Hematopoietic multipotent progenitor cell treated with erythropoietin and hydrocortisone succinate and interleukin-3 and kit ligand, for 6 days (in vitro differentiated cells): ENCODE measurements at regions not wholly inside any gene's neighbourhood (a gene's known extent, or its start where the extent isn't known, plus 50 kb on each side); places are given as distances from the start of the nearest gene placed in this dataset.

Experiments used
- DNase-seq: peaks from one replicate; pipeline ENCODE4 v3.0.0-alpha.2; 2015

DNA sequence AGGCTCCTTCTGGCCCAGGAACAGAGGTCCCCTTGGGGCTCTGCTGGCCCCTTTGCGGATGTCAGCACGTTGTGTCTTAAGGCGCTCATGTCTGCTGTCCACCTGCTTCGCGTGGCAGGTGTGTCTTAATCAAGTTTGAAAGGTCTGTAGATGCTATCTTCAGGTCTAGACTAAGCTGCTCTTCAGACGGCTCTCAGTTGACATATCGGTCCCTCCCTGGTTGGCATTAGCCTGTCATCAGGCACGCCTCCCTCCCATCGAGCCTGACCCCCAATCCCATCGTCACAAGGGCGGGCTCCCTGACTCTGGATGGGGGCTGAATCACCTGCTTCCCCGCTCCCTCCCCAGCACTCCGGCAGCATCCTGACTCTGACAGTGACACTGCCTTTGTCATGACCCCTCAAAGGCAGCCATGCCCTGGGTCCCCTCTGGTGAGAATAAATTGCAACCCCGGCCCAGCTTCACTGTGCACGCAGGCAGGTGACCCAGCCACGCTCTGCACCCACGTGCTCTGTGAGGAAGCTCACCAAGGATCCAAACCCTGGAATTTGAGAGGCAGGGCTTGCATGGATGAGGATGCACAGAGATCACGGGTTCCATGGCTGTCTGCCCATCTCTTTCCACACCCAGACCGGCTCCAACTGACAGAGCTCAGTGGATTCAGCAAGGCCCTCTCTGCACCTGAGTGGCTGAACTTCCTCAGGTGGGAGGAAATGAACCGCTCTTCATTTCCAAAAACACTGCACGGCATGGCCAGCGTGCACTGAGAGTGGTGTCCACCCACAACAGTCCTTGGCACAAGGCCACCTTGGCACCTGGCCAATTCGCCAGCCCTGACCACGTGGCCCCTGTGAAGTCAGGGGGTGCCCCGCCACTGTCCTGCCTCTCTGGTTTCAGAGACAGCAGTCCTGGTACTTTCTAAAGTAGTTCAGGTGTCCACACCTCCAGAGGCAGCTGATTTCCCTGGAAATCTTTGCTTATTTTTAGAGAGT is 110.2 kb upstream of the GPC1 start:
- DNase-seq: no peak

DNA sequence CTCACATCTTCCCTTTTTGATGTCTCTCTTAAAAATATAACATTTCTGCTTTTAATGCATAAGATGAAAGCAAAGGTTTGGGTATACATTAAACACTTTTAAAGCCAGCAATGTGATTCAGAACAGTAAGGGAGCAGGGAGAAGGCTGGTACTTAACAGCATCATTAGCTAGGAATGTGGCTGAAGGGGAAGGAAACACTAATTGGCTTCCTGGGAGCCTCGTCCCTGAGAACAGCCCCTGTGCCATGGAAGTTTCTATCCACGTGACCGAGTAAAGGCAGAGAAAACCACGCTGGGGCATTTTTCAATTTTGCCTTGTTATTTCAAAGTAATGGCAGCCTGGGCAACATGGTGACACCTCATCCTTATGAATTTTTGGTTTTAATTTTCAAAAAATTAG is 109.2 kb upstream of the GPC1 start:
- DNase-seq: no peak

DNA sequence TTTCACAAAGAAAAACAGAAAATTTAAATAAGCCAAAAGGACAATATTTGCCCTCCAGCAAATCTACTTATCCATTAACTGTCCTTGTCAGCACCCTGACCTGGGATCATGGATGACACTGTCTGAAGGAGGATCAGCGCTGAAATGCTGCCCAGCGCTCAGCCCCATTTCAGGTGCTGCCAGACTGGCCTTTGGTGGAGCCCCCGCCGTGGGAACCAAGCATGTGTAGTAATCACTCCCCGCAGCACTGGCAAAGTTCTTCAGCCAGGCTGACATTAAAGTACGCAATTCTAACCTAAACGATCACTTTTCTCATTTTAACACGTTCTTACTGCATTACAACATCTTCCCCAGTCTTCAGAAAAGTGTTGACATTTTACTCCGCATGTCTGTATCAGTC is 108.6 kb upstream of the GPC1 start:
- DNase-seq: no peak

DNA sequence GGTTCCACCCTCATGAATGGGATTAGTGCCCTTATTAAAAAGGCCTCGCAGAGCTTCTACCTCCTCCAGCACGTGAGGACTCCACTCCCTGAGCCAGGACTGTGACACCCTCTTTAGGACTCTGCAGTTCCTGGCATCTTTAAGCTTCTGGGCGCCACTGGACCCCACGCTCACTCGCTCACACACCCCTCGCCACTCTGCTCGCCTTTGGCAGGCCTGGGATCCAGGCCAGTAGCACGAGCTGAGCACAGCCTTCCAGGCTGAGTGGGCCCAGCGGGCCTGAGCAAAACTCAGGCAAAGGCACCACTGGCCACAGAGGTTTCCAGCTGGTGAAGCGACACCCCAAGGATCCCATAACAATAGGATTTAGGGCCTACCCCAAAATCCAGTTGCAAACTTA is 107.9 kb upstream of the GPC1 start:
- no peak for DNase-seq

DNA sequence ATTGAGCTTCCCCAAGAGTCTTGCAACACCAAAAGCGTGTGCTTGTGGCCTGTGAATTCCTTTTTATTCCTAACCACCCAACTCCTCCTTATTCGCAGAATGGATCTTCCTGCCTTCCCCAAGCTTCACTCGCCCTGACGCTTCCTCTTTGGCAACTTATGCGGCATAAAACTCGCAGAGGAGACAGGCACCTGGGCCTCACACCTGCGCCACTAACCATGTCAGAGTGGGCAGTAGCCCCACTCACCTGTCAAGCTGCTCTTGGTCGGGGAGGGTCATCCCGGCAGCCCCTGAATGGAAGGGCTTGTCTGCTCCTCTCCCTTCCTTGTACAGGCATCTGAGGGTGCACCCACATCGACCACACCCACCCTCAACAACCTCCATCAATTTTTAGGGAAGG is 106.9 kb upstream of the GPC1 start:
- no peak for DNase-seq

DNA sequence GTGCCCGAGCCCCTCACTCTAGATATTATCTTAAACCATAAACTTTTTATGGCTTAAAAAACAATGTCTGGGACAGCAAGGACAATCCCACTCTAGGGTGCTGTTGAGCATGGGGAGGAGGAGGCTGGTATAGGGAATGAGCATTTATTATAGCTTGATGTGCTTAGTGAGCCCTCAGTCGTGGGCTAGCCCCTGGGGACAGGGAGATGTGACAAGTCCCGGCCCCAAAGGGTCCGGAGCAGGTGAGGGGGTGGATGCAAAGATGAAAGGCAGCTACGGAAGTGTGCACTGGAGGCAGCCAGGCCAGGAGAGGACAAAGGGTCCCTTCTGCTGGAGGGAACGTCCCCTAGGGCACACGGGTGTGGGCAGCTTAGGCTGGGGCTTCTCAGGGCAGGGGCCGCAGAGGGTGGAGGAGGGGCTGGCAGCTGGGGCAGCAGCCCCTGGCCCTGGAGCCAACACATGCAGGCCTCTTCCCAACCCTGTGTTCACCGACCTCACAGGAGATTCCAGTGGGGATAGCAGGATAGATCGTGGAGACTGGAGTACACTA is 106.3 kb upstream of the GPC1 start:
- DNase-seq: no peak

DNA sequence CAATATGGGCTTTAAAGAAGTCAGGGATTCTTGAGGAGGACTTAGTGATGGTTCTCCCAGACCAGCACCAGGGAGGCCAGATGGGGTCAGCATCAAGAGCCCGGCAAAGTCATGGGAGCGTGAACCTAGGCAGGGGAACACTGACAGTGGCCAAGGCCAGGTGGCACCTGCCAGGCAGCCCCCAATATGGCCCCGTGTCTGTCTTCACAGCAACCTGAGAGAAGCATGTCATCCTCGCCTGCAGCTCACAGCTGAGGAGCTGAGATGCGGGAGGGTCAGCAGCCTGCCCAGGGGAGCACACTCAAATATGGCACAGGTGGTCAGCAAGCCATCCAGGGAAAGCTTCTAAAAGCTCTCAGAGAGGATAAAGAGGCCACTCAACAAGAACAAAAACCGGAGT is 105.7 kb upstream of the GPC1 start:
- DNase-seq: no peak

DNA sequence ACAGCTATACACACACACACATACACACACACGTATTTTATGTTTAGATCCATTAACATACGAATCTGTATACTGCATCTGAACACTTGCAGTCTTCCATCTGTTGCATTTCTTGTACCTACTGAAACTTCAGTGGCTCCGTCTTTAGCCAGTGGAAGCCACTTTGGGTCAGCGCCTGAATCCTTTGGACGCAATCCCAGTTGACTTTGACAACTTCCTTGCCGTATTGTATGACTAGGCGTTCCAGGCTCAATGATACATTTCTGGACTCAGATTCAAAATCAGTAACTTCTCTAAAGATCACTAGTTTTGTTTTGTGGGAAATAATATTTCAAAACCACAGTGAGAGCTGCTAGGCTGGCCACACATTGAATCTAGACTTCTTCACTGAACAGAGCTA is 101.5 kb upstream of the GPC1 start:
- DNase-seq: no peak

DNA sequence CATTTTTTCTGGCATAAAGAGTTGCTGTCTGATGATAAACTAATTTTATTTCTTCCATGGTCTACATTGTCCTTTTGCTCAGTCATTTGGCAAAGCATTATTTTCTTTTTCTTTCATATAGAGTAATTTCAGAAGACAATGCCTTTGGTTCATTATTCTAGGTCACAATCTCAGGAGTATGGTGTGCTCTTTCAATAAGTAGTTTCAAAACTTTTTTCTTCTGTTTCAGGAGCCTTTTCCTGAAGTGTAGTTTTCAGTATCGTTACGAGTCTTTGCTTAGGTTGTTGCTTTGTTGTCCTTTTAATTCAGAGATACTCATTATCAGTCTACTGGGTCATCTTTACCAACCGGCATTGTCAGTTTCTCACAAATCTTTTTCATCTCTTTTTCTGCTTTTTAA is 100.4 kb upstream of the GPC1 start:
- DNase-seq: no peak

DNA sequence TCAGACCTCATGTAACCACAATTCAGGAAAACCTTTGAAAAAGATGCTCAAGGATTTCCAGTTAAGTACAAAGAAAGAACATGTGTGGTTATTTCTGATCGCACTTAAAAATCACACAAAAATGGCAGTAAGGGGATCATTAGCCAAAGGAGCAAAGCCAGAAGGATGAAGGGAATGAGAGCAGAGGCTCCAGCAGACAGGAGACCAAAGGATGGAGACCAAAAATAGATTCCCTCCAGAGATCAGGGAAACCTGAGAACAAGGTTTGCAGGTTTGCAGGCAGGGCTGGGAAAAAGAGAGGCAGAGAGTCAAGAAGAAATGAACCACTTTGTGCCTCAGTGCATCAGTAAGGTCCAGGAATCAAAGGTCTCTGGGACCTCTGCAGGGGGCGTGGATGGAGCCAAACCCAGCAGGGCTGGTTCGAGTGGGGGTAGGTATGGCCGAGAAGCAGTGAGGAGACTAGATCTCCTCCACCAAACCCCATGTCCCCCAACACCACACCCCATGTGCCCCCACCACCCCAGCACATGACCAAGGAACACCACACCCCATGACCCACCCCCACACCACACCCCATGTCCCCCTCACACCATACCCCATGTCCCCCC is 98.5 kb upstream of the GPC1 start:
- DNase-seq: no peak

DNA sequence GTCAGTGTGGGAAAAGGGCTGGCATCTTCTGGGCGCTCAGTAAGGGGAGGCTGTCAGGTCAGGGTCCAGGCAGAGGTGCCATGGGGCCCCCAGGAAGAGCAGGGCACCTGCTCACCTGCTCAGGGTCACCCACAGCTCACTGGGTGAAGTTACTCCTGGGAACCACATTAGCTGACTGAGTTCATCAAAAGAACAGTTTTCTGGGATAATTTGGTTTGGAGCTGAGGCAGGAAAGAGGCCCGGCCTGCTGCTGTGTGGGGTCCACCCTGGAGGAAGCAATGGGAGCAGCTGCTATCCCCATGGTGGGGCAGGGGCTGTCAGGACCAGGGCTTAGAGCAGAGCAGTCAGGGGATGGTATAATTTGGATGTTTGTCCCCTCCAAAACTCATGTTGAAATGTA is 97.2 kb upstream of the GPC1 start:
- DNase-seq: no peak

DNA sequence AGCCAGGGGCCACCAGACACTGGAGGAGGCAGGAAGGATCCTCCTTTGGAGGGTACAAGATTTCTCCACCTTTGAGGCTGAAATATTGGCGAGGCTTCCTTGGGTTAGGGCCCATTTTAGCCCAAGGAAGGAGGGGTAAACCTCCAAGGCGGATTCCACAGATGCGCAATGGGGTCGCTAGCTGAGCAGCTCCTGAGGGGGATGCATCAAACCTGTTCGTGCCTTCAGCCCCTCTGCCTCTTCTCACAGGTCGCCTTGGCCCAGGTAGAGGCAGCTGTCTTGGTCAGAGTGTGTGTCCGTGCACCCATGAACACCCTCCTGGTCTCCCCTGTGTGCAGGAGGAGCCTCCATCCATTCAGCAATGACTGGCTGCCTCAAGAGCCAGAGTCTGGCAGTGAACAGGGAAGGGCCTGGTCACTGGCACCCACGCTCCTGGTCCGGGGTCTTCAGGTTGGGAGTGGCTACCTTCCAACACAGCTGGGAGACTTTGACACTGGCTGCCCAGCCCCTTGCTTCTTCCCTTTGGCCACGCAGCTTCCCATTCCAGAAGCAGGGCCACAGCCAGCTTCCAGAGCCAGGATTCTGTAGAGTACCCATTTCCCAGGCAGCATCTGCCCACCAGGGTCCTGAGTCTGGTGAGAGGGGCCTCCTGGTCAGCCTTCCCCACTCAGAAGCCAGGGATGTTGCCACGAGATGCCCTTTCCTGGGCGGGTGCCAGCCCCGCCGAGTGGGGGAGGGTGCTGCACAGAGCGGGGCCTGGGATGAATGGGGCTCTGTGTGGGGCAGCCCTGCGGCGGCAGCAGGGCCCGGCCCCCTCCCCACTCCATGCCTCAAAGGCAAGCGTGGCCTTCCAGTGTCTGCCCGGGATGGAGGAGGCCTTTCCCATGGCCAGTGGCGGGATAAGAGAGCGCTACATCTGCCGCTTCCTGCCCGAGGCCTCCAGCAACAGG is 95.8 kb upstream of the GPC1 start:
- no peak for DNase-seq

DNA sequence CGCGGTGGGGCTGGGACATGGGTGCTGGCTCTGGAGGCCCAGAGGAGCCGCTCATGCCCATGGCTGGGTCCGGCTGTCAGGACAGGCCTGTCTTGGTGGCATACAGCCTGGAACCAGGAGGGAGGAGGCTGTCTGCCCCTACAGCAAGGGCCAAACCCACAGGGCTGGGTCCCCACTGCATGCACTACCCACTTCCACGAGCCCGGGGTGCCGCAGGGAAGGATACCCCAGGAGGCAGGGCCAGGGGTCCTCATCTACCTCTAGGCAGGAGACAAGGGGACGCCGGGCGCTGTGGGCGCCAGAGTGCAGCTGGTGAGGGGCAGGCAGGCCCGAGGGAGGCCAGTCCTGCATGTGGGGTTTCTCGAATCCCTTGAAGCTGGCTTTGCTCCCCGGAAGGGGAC is 95.1 kb upstream of the GPC1 start:
- DNase-seq: no peak

DNA sequence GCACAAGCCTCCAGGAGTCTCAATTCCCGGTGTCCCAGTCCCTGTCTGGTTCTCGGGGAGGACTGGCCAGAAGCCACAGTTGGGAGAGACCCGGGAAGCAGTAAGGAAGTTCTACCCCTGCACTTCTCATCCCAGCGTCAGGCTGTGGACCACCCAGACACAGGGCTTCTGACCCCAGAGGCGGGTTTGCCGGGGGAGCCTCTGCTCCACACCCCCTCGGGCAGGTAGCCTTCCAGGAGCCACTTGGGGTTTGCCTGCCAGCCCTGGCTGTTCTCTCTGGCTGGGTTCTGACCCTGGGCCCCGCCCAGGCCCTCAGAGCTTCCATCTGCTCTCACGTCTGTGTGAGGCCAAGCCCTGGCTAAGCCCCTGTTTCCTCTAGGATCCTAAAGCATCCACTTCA is 94.4 kb upstream of the GPC1 start:
- DNase-seq: no peak

DNA sequence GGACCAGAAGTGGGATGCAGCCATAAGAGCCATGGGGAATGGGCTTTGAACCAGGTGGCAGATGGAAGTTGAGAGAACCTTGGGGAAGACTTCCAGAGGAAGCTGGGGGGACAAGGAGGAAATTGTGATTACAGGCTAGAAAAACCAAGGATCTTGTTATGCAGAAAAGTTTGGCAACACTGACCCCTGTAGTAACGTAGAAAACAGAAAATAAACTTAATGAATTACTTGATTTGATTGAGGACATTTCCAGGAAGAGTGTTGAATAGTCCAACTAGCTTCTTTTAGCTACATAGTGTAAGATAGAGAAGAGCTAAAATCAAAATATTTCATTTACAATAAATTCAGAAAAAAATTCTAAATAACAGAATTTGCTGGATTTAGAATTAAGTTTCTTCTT is 91.9 kb upstream of the GPC1 start:
- no peak for DNase-seq

DNA sequence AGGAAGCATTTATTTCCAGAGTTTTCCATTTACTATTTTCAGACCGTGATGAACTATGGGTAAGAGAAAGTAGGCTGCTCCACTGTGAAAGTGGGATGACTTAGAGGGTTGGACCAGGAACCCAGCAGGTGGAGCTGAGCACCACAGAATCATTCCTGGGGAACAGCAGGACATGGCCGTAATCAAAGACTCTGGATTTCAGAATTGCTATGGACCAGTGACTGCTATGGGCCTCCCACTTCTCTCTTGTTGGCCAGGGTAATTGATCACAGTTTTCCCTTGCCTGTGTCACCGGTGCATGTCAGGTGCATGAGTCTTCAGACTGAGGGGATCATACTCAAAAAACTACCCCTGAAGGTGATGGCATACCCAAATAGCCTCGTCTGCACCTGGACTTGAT is 90.6 kb upstream of the GPC1 start:
- DNase-seq: no peak

DNA sequence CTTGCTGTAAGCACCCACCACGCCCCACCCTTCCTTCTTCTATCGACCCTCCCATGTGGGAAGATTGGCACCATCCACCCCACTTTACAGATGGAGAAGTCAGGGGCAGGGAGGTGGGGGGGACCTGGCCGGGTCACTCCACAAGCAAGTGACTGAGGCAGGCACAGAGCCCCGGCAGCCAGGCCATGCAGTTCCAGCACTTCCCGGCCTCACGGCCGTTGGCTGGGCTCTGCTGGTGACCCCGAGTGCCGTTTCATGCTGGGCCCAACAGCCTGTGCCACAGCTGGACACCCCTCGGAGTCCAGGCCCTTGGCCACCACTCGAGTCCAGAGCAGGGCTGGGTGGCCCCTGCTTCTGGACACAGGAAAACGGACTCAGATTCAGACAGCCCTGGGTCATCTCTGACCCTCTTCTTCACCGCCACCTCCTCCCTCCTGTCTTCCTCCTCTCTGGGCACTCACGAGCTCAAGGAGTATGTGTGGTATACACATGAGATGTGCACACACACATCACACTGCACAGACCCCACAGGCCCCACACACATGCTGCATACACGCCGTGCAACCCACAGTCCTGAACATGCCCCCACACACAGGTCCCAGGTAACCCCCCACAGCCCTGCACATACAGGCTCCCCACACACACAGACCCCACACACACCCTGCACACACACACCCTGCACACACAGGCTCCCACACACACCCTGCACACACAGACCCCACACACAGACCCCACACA is 89.3 kb upstream of the GPC1 start:
- no peak for DNase-seq

DNA sequence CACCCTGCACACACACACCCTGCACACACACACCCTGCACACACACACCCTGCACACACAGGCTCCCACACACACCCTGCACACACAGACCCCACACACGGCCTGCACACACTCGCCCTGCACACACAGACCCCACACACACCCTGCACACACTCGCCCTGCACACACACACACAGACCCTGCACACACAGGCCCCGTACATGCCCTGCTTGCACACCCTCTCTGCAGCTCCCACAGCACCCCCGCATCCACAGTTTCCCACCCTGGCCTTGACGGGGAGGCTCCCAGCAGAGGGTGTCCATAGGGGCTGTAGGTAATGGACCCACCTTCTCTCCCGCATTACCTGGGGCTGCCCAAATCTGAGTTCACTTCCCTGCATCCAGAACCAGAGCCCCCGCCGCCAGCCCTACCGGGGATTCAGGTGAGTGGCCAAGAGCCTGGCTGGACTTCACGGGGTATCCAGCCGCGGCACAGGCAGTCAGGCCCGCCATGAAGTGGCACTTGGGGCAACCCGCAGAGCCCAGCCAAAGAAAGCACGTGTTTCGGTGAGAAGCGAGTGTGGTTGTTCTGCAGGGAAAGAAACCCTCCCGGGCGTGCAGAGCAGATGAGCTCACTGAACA is 88.6 kb upstream of the GPC1 start:
- DNase-seq: no peak

DNA sequence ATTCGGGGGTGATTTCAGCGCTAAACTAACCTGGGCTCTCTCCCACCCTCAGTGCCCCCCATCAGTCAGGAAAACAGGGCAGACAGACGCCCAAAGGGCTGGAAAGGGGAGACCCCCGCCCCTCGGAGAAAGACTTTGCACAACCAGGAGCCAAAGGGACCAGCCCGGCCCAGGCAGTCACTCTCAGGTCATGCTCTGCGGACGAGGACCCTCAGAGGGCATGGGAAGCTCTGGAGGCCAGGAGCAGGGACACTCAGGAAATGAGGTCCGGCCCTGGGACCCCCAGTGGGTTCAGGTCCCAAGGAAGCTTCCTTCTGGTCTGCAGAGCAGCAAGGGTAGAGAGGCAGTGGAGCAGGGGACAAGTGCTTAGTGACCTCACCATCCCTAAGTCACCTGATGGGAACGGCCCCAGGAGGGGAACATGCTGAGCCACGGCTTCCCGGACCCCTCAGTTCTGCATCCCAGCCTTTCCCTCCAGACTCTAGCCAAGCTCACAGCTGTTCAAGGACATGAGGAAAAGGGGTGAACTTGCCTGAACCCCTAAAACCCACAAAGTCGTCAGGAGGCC is 88.0 kb upstream of the GPC1 start:
- DNase-seq: no peak

DNA sequence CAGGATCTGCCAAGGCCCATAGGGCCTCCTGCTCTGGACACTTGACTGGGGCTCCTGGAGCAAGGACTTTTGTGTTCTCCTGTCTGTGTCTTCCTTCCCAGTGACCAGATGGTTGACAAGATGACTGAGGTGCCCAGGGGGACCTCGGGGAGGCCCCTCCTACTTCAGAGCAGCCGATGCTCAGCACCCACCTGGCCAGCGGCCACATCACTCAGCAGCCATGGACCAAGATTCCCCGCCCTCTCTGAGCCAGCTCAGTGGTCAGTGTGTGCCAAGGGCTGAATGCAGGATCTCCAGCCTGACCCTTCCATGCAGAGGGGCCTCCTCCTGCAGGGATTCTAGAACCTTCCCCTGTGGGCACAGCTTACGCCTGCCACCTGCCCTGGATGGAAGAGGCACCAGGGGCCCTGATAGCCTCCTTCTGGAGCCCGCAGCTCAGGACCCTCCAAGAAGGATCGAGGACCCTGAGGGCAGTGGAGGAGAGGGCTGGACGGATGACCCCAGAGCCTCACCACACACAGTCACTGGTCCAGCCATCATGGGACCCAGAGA is 87.4 kb upstream of the GPC1 start:
- no peak for DNase-seq

DNA sequence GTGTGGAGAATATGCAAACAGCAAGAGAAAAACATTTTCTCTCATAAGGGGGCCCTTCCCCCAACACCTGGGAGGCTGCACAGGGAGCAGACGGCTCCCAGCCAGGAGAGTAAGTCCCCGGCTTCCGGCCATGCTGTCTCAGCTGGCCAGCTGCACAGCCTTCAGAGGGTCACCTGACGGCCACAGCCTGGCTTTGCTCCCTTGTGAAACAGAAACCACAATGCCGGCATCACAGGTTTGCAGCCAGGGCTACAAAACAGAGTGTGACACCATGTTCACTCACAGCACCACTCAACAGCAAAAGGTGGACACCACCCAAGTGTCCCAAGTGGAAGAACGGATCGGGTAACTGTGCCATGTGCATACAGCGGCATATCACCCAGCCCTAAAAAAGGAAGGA is 86.9 kb upstream of the GPC1 start:
- no peak for DNase-seq
